GM12878 (cell line): ENCODE measurements at regions not wholly inside any gene's neighbourhood (a gene's known extent, or its start where the extent isn't known, plus 50 kb on each side); places are given as distances from the start of the nearest gene placed in this dataset.
"Not testable (repeated sequence)": the region's sequence is repeated elsewhere in the genome, so short reads cannot be mapped to it uniquely, and the experiment has no call there.

Source experiments
- CHD2 ChIP-seq: IDR thresholded peaks from 2 replicates; pipeline ENCODE4 v1.6.1; 2011; ENCODE audit warnings: low read depth, low read length, improper control_type of control experiment, borderline replicate concordance
- ESRRA ChIP-seq: IDR thresholded peaks from 2 replicates; pipeline ENCODE4 v1.6.1; 2012; ENCODE audit warnings: mild to moderate bottlenecking, low read length, improper control_type of control experiment
- EZH2 ChIP-seq: IDR thresholded peaks from 2 replicates; pipeline ENCODE4 v1.6.1; 2012; ENCODE audit warnings: low read depth, mild to moderate bottlenecking, control low read depth, inconsistent platforms, low read length, borderline replicate concordance; ENCODE audit not compliant: control insufficient read depth
- JUND ChIP-seq: IDR thresholded peaks from 2 replicates; pipeline ENCODE4 v1.6.1; 2012; ENCODE audit warnings: low read depth, mild to moderate bottlenecking, low read length, improper control_type of control experiment, moderate library complexity
- POLR2A ChIP-seq: IDR thresholded peaks from 2 replicates; pipeline ENCODE4 v1.6.1; 2011; ENCODE audit warnings: low read depth, mild to moderate bottlenecking, low read length
- REST ChIP-seq: IDR thresholded peaks from 2 replicates; pipeline ENCODE4 v1.6.1; 2012; ENCODE audit warnings: mild to moderate bottlenecking, low read depth, low read length
- SIX5 ChIP-seq: IDR thresholded peaks from 2 replicates; pipeline ENCODE4 v1.6.1; 2011; ENCODE audit warnings: mild to moderate bottlenecking, low read depth, low read length, moderate library complexity; ENCODE audit not compliant: severe bottlenecking
- TCF3 ChIP-seq: IDR thresholded peaks from 2 replicates; pipeline ENCODE4 v1.6.1; 2012; ENCODE audit warnings: low read depth, mild to moderate bottlenecking, low read length, borderline replicate concordance; ENCODE audit not compliant: insufficient read depth
- TCF7 ChIP-seq: IDR thresholded peaks from 2 replicates; pipeline ENCODE4 v1.6.1; 2014; ENCODE audit warnings: antibody characterized with exemption, borderline replicate concordance
- ZBTB40 ChIP-seq: fragments of 450-650 bp; IDR thresholded peaks from 2 replicates; pipeline ENCODE4 v1.6.1; 2016; ENCODE audit warnings: mild to moderate bottlenecking, moderate library complexity, borderline replicate concordance

GRCh38 chr7:7011241-7011640 lies 171.1 kb upstream of the C1GALT1 start:
- TF ChIP-seq TCF3, EZH2, POLR2A, ESRRA, CHD2, JUND, ZBTB40, SIX5, TCF7, REST: not testable (repeated sequence)
